HL-60 (cell line): ENCODE measurements at regions not wholly inside any gene's neighbourhood (a gene's known extent, or its start where the extent isn't known, plus 50 kb on each side); places are given as distances from the start of the nearest gene placed in this dataset.

Experiments
- DNase-seq, 2 experiments: peaks; one replicate each; pipeline ENCODE4 v3.0.0-alpha.2; 2010 to 2020; ENCODE audit warnings: low read depth in 1 of 2, low spot score in 1 of 2
- H3K27ac ChIP-seq: fragments of 250-450 bp; sonication (Bioruptor Pico); replicated peaks from 2 replicates; pipeline ENCODE4 v1.5.1; 2020; ENCODE audit warnings: mild to moderate bottlenecking, moderate library complexity
- H3K27me3 ChIP-seq: fragments of 250-450 bp; sonication (Bioruptor Pico); 2 replicates; pipeline ENCODE4 v1.5.1; 2021; ENCODE audit warnings: mild to moderate bottlenecking, moderate library complexity; ENCODE audit not compliant: insufficient read depth, poor library complexity, severe bottlenecking
- H3K4me3 ChIP-seq: replicated peaks from 2 replicates; pipeline ENCODE4 v1.5.1; 2011; ENCODE audit warnings: mild to moderate bottlenecking, control low read depth, low read length; ENCODE audit not compliant: insufficient read depth
- GABPA ChIP-seq: IDR thresholded peaks from 2 replicates; pipeline ENCODE4 v1.6.1; 2012; ENCODE audit warnings: low read depth
- POLR2AphosphoS5 ChIP-seq: IDR thresholded peaks from 2 replicates; pipeline ENCODE4 v1.6.1; 2012; ENCODE audit warnings: low read depth
- REST ChIP-seq: IDR thresholded peaks from 2 replicates; pipeline ENCODE4 v1.6.1; 2012; ENCODE audit warnings: low read depth; ENCODE audit not compliant: insufficient replicate concordance
- SPI1 ChIP-seq: IDR thresholded peaks from 2 replicates; pipeline ENCODE4 v1.6.1; 2012; ENCODE audit warnings: low read depth, mild to moderate bottlenecking, borderline replicate concordance
- TF ChIP-seq, protein P1 (sequence below): IDR thresholded peaks from one replicate; pipeline ENCODE4 v1.5.1; 2011; ENCODE audit warnings: low read length, control low read depth, inconsistent platforms; ENCODE audit not compliant: insufficient read depth

- no peak overlapping the region for H3K27ac ChIP-seq
- H3K4me3 ChIP-seq, result no peak overlapping the region
- no peak for DNase-seq
- TF ChIP-seq GABPA, result no peak
- TF ChIP-seq REST, result no peak
- TF ChIP-seq POLR2AphosphoS5, result no peak
- TF ChIP-seq SPI1, result no peak
- no peaks in the 10 kb centered on the region for H3K27me3 ChIP-seq
These were observed 130.1 kb upstream of the MDFIC start for GRCh38 chr7:114791771-114792170.

GRCh38 chr7:114793155-114793845 lies 128.6 kb upstream of the MDFIC start:
- H3K27me3 ChIP-seq, result no peaks in the 10 kb centered on the region
- TF ChIP-seq SPI1 (no peak), POLR2AphosphoS5 (no peak), REST (no peak), GABPA (no peak)
- TF ChIP-seq, protein P1, sequence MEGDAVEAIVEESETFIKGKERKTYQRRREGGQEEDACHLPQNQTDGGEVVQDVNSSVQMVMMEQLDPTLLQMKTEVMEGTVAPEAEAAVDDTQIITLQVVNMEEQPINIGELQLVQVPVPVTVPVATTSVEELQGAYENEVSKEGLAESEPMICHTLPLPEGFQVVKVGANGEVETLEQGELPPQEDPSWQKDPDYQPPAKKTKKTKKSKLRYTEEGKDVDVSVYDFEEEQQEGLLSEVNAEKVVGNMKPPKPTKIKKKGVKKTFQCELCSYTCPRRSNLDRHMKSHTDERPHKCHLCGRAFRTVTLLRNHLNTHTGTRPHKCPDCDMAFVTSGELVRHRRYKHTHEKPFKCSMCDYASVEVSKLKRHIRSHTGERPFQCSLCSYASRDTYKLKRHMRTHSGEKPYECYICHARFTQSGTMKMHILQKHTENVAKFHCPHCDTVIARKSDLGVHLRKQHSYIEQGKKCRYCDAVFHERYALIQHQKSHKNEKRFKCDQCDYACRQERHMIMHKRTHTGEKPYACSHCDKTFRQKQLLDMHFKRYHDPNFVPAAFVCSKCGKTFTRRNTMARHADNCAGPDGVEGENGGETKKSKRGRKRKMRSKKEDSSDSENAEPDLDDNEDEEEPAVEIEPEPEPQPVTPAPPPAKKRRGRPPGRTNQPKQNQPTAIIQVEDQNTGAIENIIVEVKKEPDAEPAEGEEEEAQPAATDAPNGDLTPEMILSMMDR, result no peak
- no peak overlapping the region for H3K4me3 ChIP-seq
- no peak overlapping the region for H3K27ac ChIP-seq
- DNase-seq, result no peak

GRCh38 chr7:114795475-114795874 lies 126.4 kb upstream of the MDFIC start:
- H3K27me3 ChIP-seq, result no peaks in the 10 kb centered on the region
- TF ChIP-seq REST (no peak), GABPA (no peak), SPI1 (no peak), POLR2AphosphoS5 (no peak)
- TF ChIP-seq, protein P1, result no peak
- DNase-seq, result no peak
- H3K27ac ChIP-seq, result no peak overlapping the region
- H3K4me3 ChIP-seq, result no peak overlapping the region
